ENCODE measurements at regions not wholly inside any gene's neighbourhood (a gene's known extent, or its start where the extent isn't known, plus 50 kb on each side); places are given as distances from the start of the nearest gene placed in this dataset.

GRCh38 chr16:86664522-86665318, 86.4 kb downstream of the FOXL1 start:
- DNase-seq = no peak

DNA sequence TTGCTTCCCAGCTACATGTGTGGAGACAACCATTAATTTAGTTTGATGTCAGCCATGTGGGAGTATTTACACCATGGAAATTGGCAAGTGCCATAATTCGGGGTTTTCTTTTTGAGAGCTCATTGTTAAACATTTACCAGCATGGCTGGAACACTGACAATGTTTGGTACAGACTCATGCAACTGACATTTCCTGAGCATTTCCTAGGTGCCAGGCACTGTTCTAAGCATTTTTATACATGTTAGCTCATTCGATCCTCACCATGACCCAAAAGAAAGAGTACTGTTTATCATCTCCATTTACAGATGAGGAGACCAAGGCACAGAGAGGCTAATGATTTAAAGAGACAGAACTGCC, 86.9 kb downstream of the FOXL1 start:
- DNase-seq = no peak

DNA sequence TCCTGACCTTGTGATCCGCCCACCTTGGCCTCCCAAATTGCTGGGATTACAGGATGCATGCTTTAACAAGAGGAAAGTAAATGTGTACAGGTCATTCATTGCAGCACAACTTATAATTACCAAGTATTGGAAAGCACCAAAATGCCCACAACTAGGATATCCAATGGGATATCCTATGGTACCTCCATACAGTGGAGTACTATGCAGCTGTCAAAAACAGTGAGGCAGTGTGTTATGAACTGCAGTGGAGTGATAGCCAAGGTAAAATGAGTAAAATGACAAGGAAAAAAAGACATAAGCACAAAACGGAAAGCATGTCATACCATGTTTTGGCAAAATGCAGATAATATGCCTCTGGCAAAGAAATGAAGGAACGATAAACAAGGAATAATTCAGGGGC, 87.6 kb downstream of the FOXL1 start:
- no peak for DNase-seq

DNA sequence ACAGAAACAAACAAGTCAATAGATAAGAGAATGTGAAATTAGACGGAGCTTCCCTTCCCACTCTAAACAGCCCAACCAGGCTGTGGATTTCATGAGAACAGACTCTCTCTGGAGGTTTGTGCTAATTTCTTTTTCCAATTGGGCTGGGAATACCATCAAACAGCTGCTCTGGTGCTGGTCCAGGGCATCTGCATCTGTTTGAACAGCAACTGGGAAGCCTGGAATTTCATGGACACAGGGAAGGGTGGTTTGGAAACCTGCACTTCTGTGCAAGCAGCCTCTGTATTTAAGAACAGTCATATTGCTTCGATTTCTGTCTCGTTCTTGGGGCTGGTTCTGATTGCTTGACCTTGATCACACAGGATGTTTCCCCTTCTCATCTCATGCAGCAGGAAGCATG, 88.7 kb downstream of the FOXL1 start:
- DNase-seq = no peak

GRCh38 chr16:86668136-86668910, 90.0 kb downstream of the FOXL1 start:
- DNase-seq = no peak

GRCh38 chr16:86669285-86669805, 91.0 kb downstream of the FOXL1 start:
- DNase-seq = no peak

- no peak for DNase-seq
Observed at GRCh38 chr16:86669937-86670749, 91.8 kb downstream of the FOXL1 start.

DNA sequence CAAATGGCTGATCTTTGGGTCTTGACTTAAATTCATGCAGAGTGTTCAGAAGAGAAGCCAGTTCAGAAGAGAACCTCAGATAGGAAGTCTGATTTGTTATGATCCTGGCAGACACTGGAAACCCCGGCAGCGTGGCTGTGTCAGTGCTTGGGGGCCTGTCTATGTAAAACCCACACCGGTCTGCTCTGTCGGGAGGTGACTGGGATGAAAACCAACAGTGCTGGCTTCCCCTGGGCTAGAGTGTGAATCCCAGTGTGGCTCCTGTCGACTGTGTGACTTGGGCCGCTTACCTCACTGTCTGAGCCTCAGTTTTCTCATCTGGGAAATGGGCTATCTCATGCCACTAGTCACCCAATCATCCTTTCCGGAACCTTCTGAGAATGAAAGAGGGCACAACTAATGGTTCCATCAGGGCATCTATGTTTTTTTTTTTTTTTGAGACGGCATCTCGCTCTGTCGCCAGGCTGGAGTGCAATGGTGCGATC, 92.4 kb downstream of the FOXL1 start:
- no peak for DNase-seq

DNA sequence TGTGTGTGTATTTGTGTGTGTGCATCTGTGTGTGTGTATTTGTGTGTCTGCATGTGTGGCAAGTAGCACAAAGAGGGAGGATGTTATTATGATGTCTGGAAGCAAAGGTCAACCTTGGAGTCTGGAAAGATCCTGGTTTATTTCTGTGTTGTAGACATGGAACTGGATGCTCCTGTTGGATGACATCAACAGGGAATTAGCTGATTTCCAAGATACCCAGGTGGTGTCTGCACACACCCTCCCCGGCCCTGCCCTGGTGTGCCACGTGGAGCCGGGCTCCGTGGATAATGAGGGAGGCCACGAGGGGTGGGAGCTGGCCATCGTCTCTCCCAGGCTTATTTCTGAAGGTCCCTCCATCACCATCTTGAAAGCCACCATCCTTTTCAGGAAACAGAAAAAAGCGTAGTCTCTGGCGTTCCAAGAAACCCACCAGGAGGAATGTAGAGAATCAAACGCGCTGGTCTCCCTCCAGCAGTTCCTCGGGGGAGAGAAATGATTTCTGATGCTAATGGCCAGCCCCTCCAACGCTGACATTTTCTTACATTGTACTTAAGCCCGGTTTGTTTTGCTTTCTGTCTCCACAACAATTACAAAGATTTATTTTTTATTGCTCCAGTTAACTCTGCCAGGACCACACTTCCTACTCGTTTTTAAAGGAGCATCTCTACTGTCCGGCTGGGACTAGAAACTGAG, 93.3 kb downstream of the FOXL1 start:
- no peak for DNase-seq

- no peak for DNase-seq
Observed at GRCh38 chr16:86672179-86672863, 94.0 kb downstream of the FOXL1 start.

DNA sequence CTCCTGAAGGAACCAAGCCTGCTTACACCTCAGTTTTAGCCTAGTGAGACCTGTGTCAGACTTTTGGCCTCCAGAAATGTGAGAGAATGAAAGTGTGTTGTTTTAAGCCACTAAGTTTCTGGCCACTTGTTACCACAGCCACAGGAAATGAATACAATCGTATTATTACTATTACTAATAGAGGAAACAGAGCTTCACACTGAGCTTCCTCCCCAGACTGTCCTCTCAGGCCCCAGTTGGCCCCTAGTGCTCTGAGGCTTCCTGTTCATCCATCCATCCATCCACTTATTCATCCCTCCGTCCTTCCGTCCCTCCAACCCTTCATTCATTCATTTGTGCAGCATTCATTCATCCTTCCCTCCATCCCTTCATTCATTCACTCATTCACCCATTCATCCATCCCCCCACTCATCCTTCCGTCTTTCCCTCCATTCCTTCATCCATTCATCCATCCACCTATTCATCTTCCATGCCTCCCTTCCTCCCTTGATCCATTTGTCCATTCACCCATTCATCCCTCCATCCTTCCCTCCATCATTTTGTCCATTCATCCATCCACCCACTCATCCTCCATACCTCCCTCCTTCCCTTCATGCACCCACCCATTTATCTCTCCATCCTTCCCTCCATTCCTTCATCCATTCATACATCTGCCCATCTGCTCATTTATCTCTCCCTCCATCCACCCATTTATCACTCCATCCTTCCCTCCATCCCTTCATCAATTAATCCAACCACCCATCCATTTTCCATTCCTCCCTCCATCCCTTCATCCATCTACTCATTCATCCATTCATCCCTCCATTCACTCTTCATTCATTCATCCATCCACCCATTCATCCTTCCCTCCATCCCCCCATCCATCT, 95.0 kb downstream of the FOXL1 start:
- DNase-seq = no peak

DNA sequence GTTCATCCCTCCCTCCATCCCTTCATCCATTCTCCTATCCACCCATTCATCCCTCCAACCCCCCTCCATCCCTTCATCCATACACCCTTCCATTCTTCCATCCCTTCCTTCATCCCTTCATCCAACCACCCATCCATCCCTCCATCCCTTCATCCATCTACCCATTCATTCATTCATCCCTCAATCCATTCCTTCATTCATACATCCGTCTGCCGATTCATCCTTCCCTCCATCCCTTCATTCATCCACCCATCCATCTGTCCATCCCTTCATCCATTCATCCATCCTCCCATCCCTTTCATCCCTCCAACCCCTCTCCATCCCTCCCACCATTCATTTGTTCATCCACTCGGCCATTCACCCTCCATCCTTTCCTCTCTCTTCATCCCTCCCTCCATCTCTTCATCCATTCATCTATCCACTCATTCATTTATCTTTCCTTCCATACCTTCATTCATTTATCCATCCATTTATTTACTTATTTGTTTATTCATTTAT, 95.7 kb downstream of the FOXL1 start:
- DNase-seq = no peak

GRCh38 chr16:86676254-86676670, 97.9 kb downstream of the FOXL1 start:
- DNase-seq = no peak

DNA sequence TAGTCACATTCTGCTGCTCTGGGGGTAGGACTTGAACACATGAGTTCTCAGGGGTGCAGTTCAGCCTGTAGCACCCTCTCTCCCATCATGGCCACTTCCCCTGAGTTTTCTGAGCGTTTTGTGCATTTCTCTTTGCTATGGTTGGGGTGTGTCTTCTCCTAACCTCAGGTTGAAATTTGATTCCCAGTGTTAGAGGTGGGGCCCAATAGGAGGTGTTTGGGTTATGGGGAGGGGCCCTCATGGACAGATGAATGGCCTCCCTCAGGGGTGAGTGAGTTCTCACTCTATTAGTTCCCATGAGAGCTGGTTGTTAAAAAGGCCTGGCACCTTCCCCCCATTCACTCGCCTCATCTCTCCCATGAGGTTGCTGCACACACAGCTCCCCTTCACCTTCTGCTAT, 101.1 kb downstream of the FOXL1 start:
- DNase-seq = no peak

DNA sequence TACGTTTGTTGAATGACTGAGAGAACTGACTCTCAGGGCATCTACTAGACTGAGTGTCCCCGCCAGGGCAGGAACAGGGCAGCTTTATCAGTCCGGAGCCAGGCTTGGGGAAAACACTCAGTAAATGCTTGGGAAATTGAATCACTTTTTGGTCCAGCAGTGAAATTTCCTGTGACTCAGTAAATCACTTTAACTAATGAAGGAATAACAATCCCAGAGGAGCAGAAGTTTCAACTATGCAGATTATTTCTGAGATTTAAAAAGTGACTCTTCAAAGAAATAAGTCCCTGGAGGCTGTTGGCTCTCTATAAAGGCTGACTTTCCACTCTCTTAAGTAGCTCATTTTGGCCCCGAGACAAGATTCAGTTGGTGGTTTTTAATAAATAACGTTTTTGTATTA, 101.8 kb downstream of the FOXL1 start:
- DNase-seq = no peak

GRCh38 chr16:86680661-86681030, 102.3 kb downstream of the FOXL1 start:
- DNase-seq = no peak

- no peak for DNase-seq
Observed at GRCh38 chr16:86681031-86681756, 102.8 kb downstream of the FOXL1 start.

DNA sequence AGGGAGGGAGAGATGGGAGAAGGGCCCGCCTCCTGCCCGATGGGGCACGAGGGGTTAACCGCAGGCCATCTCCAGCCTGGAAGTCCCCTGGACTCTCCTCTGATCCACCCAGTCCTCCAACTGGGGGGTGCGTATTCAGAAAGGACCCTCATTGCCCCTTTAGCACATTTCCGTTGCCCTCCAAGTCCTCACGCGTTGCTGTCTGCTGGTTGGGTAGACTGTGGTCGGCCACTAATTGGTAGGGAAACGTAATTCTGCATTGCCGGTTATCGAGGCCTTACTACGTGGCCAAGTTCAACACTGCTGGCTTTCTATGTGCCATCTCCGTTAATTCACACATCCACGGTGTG, 103.4 kb downstream of the FOXL1 start:
- no peak for DNase-seq

DNA sequence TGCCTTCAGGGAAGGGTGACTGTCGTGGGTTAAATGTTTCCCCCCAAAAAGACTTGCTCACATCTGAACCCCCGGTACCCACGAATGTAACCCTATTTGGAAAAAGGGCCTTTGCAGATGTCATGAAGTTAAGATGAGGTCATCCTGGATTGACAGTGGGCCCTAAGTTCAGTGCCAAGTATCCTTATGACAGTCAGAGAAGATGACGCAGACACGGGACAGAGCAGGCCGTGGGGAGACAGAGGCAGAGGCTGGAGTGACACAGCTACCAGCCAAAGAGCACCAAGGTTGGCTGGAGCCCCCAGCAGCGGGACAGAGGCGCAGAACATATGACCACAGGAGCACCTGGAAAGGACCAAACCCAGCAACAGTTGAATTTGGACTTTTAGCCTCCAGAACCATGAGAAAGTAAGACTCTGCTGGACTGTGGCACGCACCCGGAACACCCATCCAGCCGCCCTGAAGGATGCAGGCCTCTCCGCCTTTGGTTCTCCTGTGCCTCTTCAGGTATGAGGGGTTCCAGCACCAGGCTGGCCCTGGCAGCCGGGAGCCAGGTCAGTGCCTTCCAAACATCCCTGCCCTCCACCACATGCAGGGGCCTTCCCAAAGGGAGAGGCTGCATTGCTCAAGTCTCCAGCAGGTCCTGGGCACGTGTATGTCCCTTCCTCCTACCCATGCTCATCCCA, 104.0 kb downstream of the FOXL1 start:
- no peak for DNase-seq

Measured in SHP77 treated with DMSO at 0.1 percent for 48 hours (cell line).